GM12892 (cell line): ENCODE measurements at regions not wholly inside any gene's neighbourhood (a gene's known extent, or its start where the extent isn't known, plus 50 kb on each side); places are given as distances from the start of the nearest gene placed in this dataset.

Experiments
- POLR2A ChIP-seq: IDR thresholded peaks from 2 replicates; pipeline ENCODE4 v1.6.1; 2011; ENCODE audit warnings: low read depth, low read length, control low read depth
- POLR2AphosphoS5 ChIP-seq: IDR thresholded peaks from 2 replicates; pipeline ENCODE4 v1.6.1; 2011; ENCODE audit warnings: low read depth, low read length, control low read depth

DNA sequence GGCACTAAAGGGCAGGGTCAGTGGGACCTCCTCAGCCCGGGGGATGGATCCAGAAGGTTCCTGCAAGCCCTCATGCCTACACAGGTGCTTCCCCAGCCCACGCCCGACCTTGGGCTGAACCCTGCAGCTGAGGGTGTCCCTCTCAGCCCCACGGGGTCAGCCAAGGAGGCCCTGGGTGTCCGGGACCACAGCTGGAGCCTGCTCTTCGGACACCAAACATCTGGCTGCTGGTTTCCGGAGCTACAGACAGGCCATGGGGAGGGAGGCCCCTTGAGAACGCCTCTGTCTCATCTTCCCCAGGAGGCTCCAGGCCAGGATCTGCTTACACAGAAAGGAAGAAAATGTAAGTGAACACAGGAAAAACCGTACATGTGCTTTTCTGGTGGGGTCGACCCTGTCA lies 355.7 kb downstream of the MN1 start:
- no peak for TF ChIP-seq POLR2AphosphoS5
- no peak for TF ChIP-seq POLR2A
